ENCODE measurements at regions not wholly inside any gene's neighbourhood (a gene's known extent, or its start where the extent isn't known, plus 50 kb on each side); places are given as distances from the start of the nearest gene placed in this dataset.

DNA sequence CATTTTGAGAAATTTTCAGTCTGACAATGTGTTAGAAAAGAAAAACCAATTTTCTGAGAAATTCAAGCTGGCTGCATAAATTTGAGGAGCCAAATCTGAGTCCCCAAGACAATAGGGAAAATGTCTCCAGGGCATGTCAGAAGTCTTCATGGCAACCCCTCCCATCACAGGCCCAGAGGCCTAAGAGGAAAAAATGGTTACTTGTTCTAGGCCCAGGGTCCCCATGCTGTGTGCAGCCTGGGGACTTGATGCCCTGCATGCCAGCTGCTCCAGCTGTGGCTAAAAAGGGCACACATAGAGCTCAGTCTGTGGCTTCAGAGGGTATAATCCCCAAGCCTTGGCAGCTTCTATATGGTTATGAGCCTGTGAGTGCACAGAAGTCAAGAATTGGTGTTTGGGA is 464.6 kb downstream of the CCER1 start:
- TF ChIP-seq, protein P1, sequence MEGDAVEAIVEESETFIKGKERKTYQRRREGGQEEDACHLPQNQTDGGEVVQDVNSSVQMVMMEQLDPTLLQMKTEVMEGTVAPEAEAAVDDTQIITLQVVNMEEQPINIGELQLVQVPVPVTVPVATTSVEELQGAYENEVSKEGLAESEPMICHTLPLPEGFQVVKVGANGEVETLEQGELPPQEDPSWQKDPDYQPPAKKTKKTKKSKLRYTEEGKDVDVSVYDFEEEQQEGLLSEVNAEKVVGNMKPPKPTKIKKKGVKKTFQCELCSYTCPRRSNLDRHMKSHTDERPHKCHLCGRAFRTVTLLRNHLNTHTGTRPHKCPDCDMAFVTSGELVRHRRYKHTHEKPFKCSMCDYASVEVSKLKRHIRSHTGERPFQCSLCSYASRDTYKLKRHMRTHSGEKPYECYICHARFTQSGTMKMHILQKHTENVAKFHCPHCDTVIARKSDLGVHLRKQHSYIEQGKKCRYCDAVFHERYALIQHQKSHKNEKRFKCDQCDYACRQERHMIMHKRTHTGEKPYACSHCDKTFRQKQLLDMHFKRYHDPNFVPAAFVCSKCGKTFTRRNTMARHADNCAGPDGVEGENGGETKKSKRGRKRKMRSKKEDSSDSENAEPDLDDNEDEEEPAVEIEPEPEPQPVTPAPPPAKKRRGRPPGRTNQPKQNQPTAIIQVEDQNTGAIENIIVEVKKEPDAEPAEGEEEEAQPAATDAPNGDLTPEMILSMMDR (conservative IDR thresholded peaks at IDR 0.05 in 1 of 2, IDR thresholded peaks at IDR 0.05 in 1 of 2; ENCODE audit: low read depth in 1 of 2, low read length in 2 of 2): no peak
- no peak for TF ChIP-seq EZH2 (IDR thresholded peaks at IDR 0.05; ENCODE audit: low read length, missing control alignments)
